MG63 (cell line): ENCODE measurements at regions not wholly inside any gene's neighbourhood (a gene's known extent, or its start where the extent isn't known, plus 50 kb on each side); places are given as distances from the start of the nearest gene placed in this dataset.
A peak's percentile ranks its signal among the peaks of the same experiment; 100 is the strongest.
"Not testable (repeated sequence)": the region's sequence is repeated elsewhere in the genome, so short reads cannot be mapped to it uniquely, and the experiment has no call there.

Experiments used
- DNase-seq: peaks from one replicate; pipeline ENCODE4 v3.0.0-alpha.2; 2020
- H3K27me3 ChIP-seq: fragments of 250-450 bp; sonication (Bioruptor Pico); 2 replicates; pipeline ENCODE4 v1.5.1; 2020; ENCODE audit warnings: mild to moderate bottlenecking, moderate library complexity
- H3K36me3 ChIP-seq: fragments of 250-450 bp; sonication (Bioruptor Pico); 2 replicates; pipeline ENCODE4 v1.5.1; 2020; ENCODE audit warnings: mild to moderate bottlenecking, moderate library complexity
- H3K4me3 ChIP-seq: fragments of 250-450 bp; sonication (Bioruptor Pico); 2 replicates; pipeline ENCODE4 v1.5.1; 2020; ENCODE audit warnings: mild to moderate bottlenecking, moderate library complexity
- H3K9me3 ChIP-seq: fragments of 250-450 bp; sonication (Bioruptor Pico); 2 replicates; pipeline ENCODE4 v1.5.1; 2020; ENCODE audit warnings: mild to moderate bottlenecking, moderate library complexity

DNA sequence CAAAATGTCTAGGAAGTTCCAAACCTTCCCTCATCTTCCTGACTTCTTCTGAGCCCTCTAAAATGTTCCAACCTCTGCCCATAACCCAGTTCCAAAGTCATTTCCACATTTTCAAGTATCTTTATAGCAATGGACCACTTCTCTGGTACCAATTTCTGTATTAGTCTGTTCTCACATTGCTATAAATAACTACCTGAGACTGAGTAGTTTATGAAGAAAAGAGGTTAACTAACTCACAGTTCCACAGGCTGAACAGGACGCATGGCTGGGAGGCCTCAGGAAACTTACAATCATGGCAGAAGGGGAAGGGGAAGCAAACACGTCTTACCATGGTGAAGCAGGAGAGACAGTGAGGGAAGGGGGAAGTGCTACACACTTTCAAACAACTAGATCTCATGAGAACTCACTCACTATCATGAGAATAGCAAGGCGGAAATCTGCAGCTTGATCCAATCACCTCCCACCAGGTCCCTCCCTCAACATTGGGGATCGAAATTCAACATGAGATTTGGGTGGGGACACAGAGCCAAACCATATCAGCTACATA lies 213.2 kb upstream of the MGAT5 start:
- H3K27me3 ChIP-seq, H3K4me3 ChIP-seq, H3K9me3 ChIP-seq, H3K36me3 ChIP-seq, DNase-seq: not testable (repeated sequence)

- H3K9me3 ChIP-seq: no peaks in the 10 kb centered on the region
- H3K27me3 ChIP-seq: no peaks in the 10 kb centered on the region
- no peaks in the 10 kb centered on the region for H3K36me3 ChIP-seq
- no peak for DNase-seq
- H3K4me3 ChIP-seq: no peak overlapping the region
Observed at GRCh38 chr2:134041877-134042276, 212.0 kb upstream of the MGAT5 start.

DNA sequence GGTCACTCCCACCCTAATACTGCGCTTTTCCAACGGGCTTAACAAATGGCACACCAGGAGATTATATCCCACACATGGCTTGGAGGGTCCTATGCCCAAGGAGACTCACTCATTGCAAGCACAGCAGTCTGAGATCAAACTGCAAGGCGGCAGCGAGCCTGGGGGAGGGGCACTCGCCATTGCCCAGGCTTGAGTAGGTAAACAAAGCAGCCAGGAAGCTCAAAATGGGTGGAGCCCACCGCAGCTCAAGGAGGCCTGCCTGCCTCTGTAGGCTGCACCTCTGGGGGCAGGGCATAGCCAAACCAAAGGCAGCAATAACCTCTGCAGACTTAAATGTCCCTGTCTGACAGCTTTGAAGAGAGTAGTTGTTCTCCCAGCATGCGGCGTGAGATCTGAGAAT lies 210.8 kb upstream of the MGAT5 start:
- not testable (repeated sequence) for H3K36me3 ChIP-seq, H3K9me3 ChIP-seq

GRCh38 chr2:134052173-134052572 lies 201.7 kb upstream of the MGAT5 start:
- no peak for DNase-seq
- Histone ChIP-seq H3K9me3 (no peaks in the 10 kb centered on the region), H3K27me3 (no peaks in the 10 kb centered on the region), H3K4me3 (no peak overlapping the region), H3K36me3 (no peaks in the 10 kb centered on the region)

More for the DNA sequence above, 210.8 kb upstream of the MGAT5 start:
- not testable (repeated sequence) for H3K27me3 ChIP-seq, H3K4me3 ChIP-seq, DNase-seq

GRCh38 chr2:134056173-134056572 lies 197.7 kb upstream of the MGAT5 start:
- H3K4me3 ChIP-seq: no peak overlapping the region
- no peaks in the 10 kb centered on the region for H3K36me3 ChIP-seq
- DNase-seq: no peak
- H3K9me3 ChIP-seq: no peaks in the 10 kb centered on the region
- no peaks in the 10 kb centered on the region for H3K27me3 ChIP-seq

GRCh38 chr2:134061066-134061465 lies 192.8 kb upstream of the MGAT5 start:
- H3K4me3 ChIP-seq, H3K36me3 ChIP-seq, H3K9me3 ChIP-seq, DNase-seq, H3K27me3 ChIP-seq: not testable (repeated sequence)

- not testable (repeated sequence) for DNase-seq, H3K27me3 ChIP-seq, H3K4me3 ChIP-seq
Observed at GRCh38 chr2:134062235-134062634, 191.6 kb upstream of the MGAT5 start.

GRCh38 chr2:134063916-134064315 lies 190.0 kb upstream of the MGAT5 start:
- not testable (repeated sequence) for H3K36me3 ChIP-seq, DNase-seq, H3K4me3 ChIP-seq

More at GRCh38 chr2:134062235-134062634, 191.6 kb upstream of the MGAT5 start:
- not testable (repeated sequence) for H3K9me3 ChIP-seq, H3K36me3 ChIP-seq

DNA sequence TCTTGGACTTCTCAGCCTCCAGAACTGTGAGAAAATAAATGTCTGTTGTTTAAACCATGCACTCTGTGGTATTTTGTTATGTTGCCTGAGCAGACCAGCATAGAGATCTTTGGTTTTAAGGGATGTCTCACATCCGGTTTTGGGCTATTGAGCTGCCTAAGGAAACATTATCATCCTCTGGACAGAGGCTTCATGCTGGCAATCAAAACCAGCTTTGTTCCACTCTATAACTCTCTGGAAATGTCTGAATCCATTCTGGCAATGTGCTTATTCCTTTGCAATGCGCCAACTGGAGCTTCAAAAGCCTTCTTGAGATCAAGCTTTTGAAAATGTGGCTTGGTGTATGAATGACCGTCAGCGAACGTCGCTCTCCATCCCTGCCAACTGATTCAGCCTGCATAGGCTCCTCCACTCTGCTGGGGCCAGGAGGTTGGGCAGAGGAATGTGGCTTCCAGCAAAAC lies 183.6 kb upstream of the MGAT5 start:
- DNase-seq: peak; percentile 75
- Histone ChIP-seq H3K9me3 (peaks cover 5% of the 10 kb centered on the region), H3K4me3 (no peak overlapping the region), H3K27me3 (no peaks in the 10 kb centered on the region), H3K36me3 (no peaks in the 10 kb centered on the region)

More at GRCh38 chr2:134063916-134064315, 190.0 kb upstream of the MGAT5 start:
- not testable (repeated sequence) for H3K27me3 ChIP-seq, H3K9me3 ChIP-seq

- no peak for DNase-seq
- Histone ChIP-seq H3K36me3 (no peaks in the 10 kb centered on the region), H3K4me3 (no peak overlapping the region), H3K27me3 (no peaks in the 10 kb centered on the region), H3K9me3 (peaks cover 5% of the 10 kb centered on the region)
Observed at GRCh38 chr2:134072341-134072740, 181.5 kb upstream of the MGAT5 start.

DNA sequence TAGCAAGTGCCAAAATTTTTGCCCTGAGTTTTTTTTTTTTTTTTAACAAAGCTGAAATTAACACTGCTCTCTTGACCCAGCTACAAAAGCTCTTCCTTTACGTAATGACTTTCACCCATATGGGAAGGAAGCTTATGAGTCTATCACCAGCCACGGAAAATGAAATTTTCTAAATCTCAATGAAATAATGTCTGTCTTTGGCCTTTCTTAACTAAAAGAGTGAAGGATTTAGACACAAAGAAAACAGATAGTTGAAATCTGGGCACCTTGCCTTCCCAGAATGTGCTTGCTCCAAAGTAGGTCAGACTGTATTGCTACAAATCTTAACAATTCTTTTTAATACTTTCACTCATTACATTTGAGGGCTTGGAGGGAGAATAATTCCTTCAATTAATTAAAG lies 180.8 kb upstream of the MGAT5 start:
- Histone ChIP-seq H3K27me3 (no peaks in the 10 kb centered on the region), H3K9me3 (peaks cover 5% of the 10 kb centered on the region), H3K36me3 (no peaks in the 10 kb centered on the region), H3K4me3 (no peak overlapping the region)
- no peak for DNase-seq

DNA sequence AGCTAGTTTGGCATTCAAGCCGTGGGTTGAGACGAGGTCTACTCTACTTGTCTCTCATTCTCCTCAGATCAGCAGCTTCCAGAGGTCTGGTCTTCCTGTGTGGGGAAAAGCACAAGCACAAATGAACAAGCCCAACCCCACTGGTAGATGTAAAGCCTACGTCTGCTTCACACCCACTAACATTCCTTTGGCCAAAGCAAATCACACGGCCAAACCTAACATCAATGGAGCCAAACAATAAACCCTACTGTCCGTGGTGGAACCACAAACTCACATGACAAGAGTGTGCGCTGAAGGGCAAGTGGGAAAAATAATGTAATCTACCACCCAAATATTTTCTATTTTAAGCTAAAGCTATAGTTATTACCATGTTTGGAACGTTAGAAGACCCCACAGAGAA lies 179.3 kb upstream of the MGAT5 start:
- H3K4me3 ChIP-seq: no peak overlapping the region
- no peaks in the 10 kb centered on the region for H3K36me3 ChIP-seq
- DNase-seq: no peak
- H3K9me3 ChIP-seq: peaks cover 3% of the 10 kb centered on the region
- H3K27me3 ChIP-seq: no peaks in the 10 kb centered on the region

DNA sequence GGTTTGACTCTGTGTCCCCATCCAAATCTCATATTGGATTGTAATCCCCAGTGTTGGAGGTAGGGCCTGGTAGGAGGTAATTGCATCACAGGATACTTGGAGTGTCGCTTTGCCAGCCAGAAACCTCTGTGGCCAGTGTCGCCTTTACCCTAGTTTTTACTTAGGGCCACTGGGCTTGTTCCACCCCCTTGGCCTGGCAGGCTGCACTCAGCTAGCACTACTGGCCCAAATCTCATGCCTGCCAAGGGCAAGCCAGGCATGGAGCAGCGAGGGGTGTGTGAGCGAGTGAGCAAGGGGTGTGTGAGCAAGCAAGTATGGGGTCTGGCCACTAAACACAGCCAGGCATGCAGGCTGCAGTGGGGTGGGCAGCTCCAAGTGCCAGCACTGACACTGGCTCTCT lies 178.7 kb upstream of the MGAT5 start:
- DNase-seq: no peak
- Histone ChIP-seq H3K9me3 (no peaks in the 10 kb centered on the region), H3K36me3 (no peaks in the 10 kb centered on the region), H3K27me3 (no peaks in the 10 kb centered on the region), H3K4me3 (no peak overlapping the region)

- no peaks in the 10 kb centered on the region for H3K36me3 ChIP-seq
- no peaks in the 10 kb centered on the region for H3K27me3 ChIP-seq
- H3K4me3 ChIP-seq: no peak overlapping the region
- H3K9me3 ChIP-seq: no peaks in the 10 kb centered on the region
- DNase-seq: no peak
Observed at GRCh38 chr2:134078354-134078753, 175.5 kb upstream of the MGAT5 start.

GRCh38 chr2:134079373-134079772 lies 174.5 kb upstream of the MGAT5 start:
- Histone ChIP-seq H3K4me3 (no peak overlapping the region), H3K9me3 (no peaks in the 10 kb centered on the region), H3K36me3 (no peaks in the 10 kb centered on the region), H3K27me3 (no peaks in the 10 kb centered on the region)
- DNase-seq: no peak

GRCh38 chr2:134080386-134081089 lies 173.3 kb upstream of the MGAT5 start:
- Histone ChIP-seq H3K4me3 (no peak overlapping the region), H3K27me3 (no peaks in the 10 kb centered on the region), H3K36me3 (no peaks in the 10 kb centered on the region), H3K9me3 (no peaks in the 10 kb centered on the region)
- no peak for DNase-seq

DNA sequence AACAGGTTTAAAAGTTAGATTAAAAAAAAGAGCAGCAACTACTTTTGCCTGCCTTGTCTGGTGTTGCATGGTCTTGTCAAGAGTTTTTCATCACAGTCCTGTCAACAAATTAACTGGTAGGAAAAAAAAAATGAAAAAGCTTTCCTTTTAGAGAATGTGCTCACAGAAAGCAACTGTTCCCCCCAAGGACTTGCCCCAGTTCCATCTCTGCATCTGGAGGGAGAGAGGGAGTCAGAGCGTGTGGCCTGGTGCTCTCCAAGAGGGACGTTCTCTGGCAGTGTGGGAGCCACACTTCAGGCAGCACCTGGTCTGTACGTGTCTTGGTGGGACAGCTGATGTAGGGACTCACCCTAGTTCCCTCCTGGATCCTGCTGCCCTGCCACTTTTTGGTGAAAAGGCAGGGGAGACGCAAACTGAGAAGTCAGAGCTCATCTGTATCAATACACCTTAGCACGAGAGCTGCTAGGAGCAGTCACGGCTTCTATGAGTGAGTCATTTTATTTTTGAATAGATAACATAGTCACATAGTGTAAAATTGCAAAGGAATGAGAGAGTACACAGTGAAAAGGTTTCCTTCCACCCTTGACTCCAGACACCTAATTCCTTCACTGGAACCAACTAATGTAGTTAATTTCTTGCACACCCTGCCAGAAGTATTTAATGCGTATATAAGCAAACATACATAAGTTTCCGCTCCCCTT lies 172.5 kb upstream of the MGAT5 start:
- Histone ChIP-seq H3K9me3 (no peaks in the 10 kb centered on the region), H3K36me3 (no peaks in the 10 kb centered on the region), H3K27me3 (no peaks in the 10 kb centered on the region), H3K4me3 (no peak overlapping the region)
- no peak for DNase-seq

GRCh38 chr2:134083548-134083947 lies 170.3 kb upstream of the MGAT5 start:
- Histone ChIP-seq H3K27me3 (no peaks in the 10 kb centered on the region), H3K4me3 (no peak overlapping the region), H3K9me3 (no peaks in the 10 kb centered on the region), H3K36me3 (no peaks in the 10 kb centered on the region)
- DNase-seq: peak; percentile 19
